ENCODE measurements at regions not wholly inside any gene's neighbourhood (a gene's known extent, or its start where the extent isn't known, plus 50 kb on each side); places are given as distances from the start of the nearest gene placed in this dataset.

DNA sequence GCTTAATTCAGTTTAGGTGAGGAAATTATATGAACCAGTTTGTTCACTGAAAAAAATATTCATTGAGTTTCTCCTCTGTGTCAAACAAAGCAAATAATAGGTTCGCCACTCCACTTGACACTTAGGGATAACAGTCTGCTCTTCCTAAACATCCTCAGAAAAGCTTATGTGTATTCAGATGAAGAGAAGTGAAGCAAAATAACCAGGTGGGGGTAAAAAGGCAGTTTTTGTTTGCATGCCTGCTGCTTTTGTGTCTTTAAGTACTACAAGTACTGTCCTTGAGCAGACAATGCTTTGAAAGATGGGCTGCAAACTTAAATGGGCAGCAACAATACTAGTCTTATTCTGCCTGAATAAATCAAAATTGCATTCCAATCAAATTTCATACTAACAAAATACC is 910.7 kb upstream of the MDGA2 start:
- no CpG with 5 or more reads among the region's 1 CpG for WGBS (ENCODE audit: extremely low coverage, insufficient read length, low lambda C conversion rate)
- Histone ChIP-seq H2BK12ac (ENCODE audit: insufficient read length, low read depth, low read length) (no peak overlapping the region), H3K9me3 (ENCODE audit: control insufficient read depth, low read depth, low read length) (no peaks in the 10 kb centered on the region), H2BK15ac (ENCODE audit: low read depth, low read length) (no peak overlapping the region), H4K5ac (ENCODE audit: insufficient read length, low read depth, low read length) (no peak overlapping the region), H4K91ac (ENCODE audit: insufficient read length, low read depth, low read length) (no peak overlapping the region), H3K4me2 (ENCODE audit: insufficient read depth, insufficient read length, low read length) (no peak overlapping the region), H3K9ac (ENCODE audit: extremely low read depth, insufficient read length, low read length) (no peak overlapping the region), H3K18ac (ENCODE audit: insufficient read length, low read depth, low read length) (no peak overlapping the region), H3K23ac (ENCODE audit: insufficient read length, low read depth, low read length) (no peak overlapping the region), H3K27ac (ENCODE audit: insufficient read length, low read depth, low read length) (no peak overlapping the region), H2AK5ac (ENCODE audit: insufficient read length, low read length) (no peak overlapping the region), H3K79me2 (ENCODE audit: insufficient read depth, low read length) (no peaks in the 10 kb centered on the region), H3K56ac (ENCODE audit: insufficient read length, low read depth, low read length) (no peak overlapping the region), H3T11ph (ENCODE audit: low read length) (no peak overlapping the region), H4K20me1 (ENCODE audit: control insufficient read depth, insufficient read depth, insufficient read length) (no peaks in the 10 kb centered on the region), H2BK120ac (ENCODE audit: low read depth, low read length, poor library complexity, severe bottlenecking) (no peak overlapping the region), H4K8ac (replicated peaks; ENCODE audit: insufficient read length, low read depth, low read length) (no peak overlapping the region), H3K4ac (ENCODE audit: low read depth, low read length) (no peak overlapping the region), H3K27me3 (ENCODE audit: insufficient read depth, low read length) (no peaks in the 10 kb centered on the region), H3K79me1 (ENCODE audit: insufficient read depth, low read depth, low read length, poor library complexity, severe bottlenecking) (no peaks in the 10 kb centered on the region), H3K14ac (ENCODE audit: insufficient read depth, low read length) (no peak overlapping the region), H2BK20ac (ENCODE audit: low read depth, low read length, poor library complexity, severe bottlenecking) (no peak overlapping the region), H3K23me2 (ENCODE audit: insufficient read length, low read depth, low read length, poor library complexity, severe bottlenecking) (no peaks in the 10 kb centered on the region), H2BK5ac (ENCODE audit: insufficient read length, low read length) (no peak overlapping the region), H2AFZ (ENCODE audit: low read length) (no peak overlapping the region), H3K4me1 (ENCODE audit: insufficient read depth, low read length) (no peaks in the 10 kb centered on the region)
- peaks cover 20 to 28% of the 10 kb centered on the region in 2 experiments for H3K4me1 Mint-ChIP-seq
- TF ChIP-seq, protein P1, sequence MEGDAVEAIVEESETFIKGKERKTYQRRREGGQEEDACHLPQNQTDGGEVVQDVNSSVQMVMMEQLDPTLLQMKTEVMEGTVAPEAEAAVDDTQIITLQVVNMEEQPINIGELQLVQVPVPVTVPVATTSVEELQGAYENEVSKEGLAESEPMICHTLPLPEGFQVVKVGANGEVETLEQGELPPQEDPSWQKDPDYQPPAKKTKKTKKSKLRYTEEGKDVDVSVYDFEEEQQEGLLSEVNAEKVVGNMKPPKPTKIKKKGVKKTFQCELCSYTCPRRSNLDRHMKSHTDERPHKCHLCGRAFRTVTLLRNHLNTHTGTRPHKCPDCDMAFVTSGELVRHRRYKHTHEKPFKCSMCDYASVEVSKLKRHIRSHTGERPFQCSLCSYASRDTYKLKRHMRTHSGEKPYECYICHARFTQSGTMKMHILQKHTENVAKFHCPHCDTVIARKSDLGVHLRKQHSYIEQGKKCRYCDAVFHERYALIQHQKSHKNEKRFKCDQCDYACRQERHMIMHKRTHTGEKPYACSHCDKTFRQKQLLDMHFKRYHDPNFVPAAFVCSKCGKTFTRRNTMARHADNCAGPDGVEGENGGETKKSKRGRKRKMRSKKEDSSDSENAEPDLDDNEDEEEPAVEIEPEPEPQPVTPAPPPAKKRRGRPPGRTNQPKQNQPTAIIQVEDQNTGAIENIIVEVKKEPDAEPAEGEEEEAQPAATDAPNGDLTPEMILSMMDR (conservative IDR thresholded peaks at IDR 0.05) = no peak
- DNase-seq = no peak
- H3K4me3 Mint-ChIP-seq = no peak overlapping the region
- H3K27ac Mint-ChIP-seq = no peak overlapping the region; a peak in 1 of 7 replicates
- H3K36me3 Mint-ChIP-seq (ENCODE audit: insufficient read depth in 1 of 3, low read depth in 3 of 3) = no peaks in the 10 kb centered on the region
- H3K9me3 Mint-ChIP-seq = no peaks in the 10 kb centered on the region; a peak in 1 of 5 replicates
- H3K27me3 Mint-ChIP-seq (ENCODE audit: low read depth) = peaks cover 22% of the 10 kb centered on the region

Data from H9 (cell line).